ENCODE measurements at regions not wholly inside any gene's neighbourhood (a gene's known extent, or its start where the extent isn't known, plus 50 kb on each side); places are given as distances from the start of the nearest gene placed in this dataset.

DNA sequence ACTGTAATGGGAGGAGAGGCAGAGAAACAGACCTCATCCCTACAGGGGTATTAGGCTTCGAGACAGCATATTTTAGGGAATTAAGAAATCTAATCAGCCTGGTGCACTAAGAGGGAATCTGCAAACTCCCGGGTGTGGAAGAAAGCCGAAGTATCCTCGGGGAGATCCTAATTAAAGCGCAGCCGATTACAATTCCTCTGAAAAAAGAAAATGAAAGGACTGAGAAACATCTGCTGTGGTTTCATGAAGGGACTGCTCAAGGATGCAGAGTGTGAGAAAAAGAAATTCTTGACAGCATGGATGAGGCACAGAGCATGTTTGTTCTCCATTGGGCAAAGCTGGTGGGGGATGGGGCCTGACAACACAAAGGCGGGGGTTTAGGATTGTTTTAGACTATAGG lies 290.0 kb upstream of the LARGE1 start (continued):
- TF ChIP-seq, protein P1, sequence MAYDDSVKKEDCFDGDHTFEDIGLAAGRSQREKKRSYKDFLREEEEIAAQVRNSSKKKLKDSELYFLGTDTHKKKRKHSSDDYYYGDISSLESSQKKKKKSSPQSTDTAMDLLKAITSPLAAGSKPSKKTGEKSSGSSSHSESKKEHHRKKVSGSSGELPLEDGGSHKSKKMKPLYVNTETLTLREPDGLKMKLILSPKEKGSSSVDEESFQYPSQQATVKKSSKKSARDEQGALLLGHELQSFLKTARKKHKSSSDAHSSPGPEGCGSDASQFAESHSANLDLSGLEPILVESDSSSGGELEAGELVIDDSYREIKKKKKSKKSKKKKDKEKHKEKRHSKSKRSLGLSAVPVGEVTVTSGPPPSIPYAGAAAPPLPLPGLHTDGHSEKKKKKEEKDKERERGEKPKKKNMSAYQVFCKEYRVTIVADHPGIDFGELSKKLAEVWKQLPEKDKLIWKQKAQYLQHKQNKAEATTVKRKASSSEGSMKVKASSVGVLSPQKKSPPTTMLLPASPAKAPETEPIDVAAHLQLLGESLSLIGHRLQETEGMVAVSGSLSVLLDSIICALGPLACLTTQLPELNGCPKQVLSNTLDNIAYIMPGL (CRISPR knock-in tag; IDR thresholded peaks at IDR 0.05; ENCODE audit: borderline replicate concordance): no peak
- no peak for TF ChIP-seq NFE2L2 (conservative IDR thresholded peaks at IDR 0.05; ENCODE audit: low read length)
- TF ChIP-seq, protein P2, sequence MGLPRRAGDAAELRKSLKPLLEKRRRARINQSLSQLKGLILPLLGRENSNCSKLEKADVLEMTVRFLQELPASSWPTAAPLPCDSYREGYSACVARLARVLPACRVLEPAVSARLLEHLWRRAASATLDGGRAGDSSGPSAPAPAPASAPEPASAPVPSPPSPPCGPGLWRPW (IDR thresholded peaks at IDR 0.05): no peak

DNA sequence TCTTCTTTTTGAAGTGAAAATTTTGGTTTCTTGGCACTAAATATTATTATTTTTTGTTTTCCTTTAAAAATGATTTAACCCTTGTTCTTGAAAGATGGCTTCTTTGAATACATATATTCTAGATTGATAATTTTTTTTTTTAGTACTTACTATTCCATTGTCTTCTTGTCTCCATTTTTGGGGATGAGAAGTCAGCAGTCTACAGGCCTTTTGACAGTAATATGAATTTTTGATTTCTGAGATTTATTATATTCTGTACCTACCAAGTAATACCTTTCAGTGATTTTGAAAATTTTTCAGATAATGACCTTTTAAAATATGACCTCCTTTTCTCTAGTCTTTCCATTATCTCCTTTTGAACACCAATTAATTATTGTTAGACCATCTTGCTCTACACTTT lies 294.1 kb upstream of the LARGE1 start:
- Histone ChIP-seq H3K27ac (no peak overlapping the region), H3K4me1 (no peaks in the 10 kb centered on the region), H3K4me3 (no peak overlapping the region), H3K4me2 (no peak overlapping the region), H3K9me3 (no peaks in the 10 kb centered on the region)
- CTCF ChIA-PET: interaction anchor here (0.7 kb wide), 1 partner anchor 14 kb away, joined by 3 read pairs; no protein-coding TSS in a partner anchor
- ATAC-seq (no peak), FAIRE-seq (no peak), DNase-seq (ENCODE audit: low read depth in 1 of 2, low spot score in 1 of 2) (no peak)
- POLR2A ChIA-PET: no interaction called here
- TF ChIP-seq PHF8 (IDR thresholded peaks at IDR 0.05; ENCODE audit: borderline replicate concordance, low read depth) (no peak), BHLHE40 (IDR thresholded peaks at IDR 0.05; ENCODE audit: low read depth, low read length) (no peak), HOXB13 (CRISPR knock-in tag; IDR thresholded peaks at IDR 0.05; ENCODE audit: low read depth) (no peak), EP300 (IDR thresholded peaks at IDR 0.05) (no peak), EHF (CRISPR knock-in tag; IDR thresholded peaks at IDR 0.05) (no peak), NR3C1 (IDR thresholded peaks at IDR 0.05) (no peak), JUN (IDR thresholded peaks at IDR 0.05) (no peak), RCOR1 (IDR thresholded peaks at IDR 0.05; ENCODE audit: low read depth, low read length) (no peak), MAFK (IDR thresholded peaks at IDR 0.05; ENCODE audit: partially characterized antibody) (no peak), GATA3 (IDR thresholded peaks at IDR 0.05; ENCODE audit: borderline replicate concordance) (no peak), NPAS2 (CRISPR knock-in tag; IDR thresholded peaks at IDR 0.05; ENCODE audit: borderline replicate concordance) (no peak), ZFP36 (IDR thresholded peaks at IDR 0.05; ENCODE audit: borderline replicate concordance, partially characterized antibody) (no peak)
- TF ChIP-seq, protein P3, sequence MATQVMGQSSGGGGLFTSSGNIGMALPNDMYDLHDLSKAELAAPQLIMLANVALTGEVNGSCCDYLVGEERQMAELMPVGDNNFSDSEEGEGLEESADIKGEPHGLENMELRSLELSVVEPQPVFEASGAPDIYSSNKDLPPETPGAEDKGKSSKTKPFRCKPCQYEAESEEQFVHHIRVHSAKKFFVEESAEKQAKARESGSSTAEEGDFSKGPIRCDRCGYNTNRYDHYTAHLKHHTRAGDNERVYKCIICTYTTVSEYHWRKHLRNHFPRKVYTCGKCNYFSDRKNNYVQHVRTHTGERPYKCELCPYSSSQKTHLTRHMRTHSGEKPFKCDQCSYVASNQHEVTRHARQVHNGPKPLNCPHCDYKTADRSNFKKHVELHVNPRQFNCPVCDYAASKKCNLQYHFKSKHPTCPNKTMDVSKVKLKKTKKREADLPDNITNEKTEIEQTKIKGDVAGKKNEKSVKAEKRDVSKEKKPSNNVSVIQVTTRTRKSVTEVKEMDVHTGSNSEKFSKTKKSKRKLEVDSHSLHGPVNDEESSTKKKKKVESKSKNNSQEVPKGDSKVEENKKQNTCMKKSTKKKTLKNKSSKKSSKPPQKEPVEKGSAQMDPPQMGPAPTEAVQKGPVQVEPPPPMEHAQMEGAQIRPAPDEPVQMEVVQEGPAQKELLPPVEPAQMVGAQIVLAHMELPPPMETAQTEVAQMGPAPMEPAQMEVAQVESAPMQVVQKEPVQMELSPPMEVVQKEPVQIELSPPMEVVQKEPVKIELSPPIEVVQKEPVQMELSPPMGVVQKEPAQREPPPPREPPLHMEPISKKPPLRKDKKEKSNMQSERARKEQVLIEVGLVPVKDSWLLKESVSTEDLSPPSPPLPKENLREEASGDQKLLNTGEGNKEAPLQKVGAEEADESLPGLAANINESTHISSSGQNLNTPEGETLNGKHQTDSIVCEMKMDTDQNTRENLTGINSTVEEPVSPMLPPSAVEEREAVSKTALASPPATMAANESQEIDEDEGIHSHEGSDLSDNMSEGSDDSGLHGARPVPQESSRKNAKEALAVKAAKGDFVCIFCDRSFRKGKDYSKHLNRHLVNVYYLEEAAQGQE (IDR thresholded peaks at IDR 0.05): no peak
- TF ChIP-seq, protein P2 (IDR thresholded peaks at IDR 0.05): no peak

DNA sequence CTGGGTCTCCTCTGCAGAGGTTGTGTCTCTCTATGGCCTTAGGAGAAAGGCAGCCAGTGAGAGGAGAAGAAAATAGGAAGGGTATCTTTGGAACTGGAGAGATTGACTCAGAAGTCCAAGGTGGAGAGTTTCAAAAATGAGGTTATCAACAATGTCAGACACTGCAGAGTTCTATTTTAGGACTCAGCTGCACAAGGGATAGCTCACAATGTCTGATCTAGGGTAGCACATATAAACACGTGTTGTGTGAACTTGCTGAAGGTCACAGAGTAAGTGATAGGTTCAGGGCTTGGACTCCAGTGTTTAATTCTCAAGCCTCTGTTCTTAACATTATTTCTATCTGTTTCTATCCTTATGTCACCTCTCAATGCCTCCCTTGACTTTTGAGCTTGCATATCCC lies 305.0 kb upstream of the LARGE1 start:
- H3K4me3 ChIP-seq: no peak overlapping the region
- no peak for FAIRE-seq
- no peaks in the 10 kb centered on the region for H3K4me1 ChIP-seq
- WGBS (ENCODE audit: missing lambda C conversion rate): 0% methylated on average over 1 of the region's 1 CpG
- ChIA-PET POLR2A (no interaction called here), CTCF (no interaction called here)
- no peak overlapping the region for H3K4me2 ChIP-seq
- no peak for ATAC-seq
- no peak for DNase-seq (ENCODE audit: low read depth in 1 of 2, low spot score in 1 of 2)
- H3K27ac ChIP-seq: no peak overlapping the region
- no peaks in the 10 kb centered on the region for H3K9me3 ChIP-seq
- TF ChIP-seq HEYL (CRISPR knock-in tag; IDR thresholded peaks at IDR 0.05) (no peak), SREBF2 (IDR thresholded peaks at IDR 0.05) (no peak), MAZ (IDR thresholded peaks at IDR 0.05; ENCODE audit: borderline replicate concordance, low read depth, low read length) (no peak)
